HepG2 (cell line): ENCODE measurements at regions not wholly inside any gene's neighbourhood (a gene's known extent, or its start where the extent isn't known, plus 50 kb on each side); places are given as distances from the start of the nearest gene placed in this dataset.

Source experiments
- CEBPZ ChIP-seq: IDR thresholded peaks from 2 replicates; pipeline ENCODE4 v1.6.1; 2012; ENCODE audit warnings: low read length, improper control_type of control experiment
- EEA1 ChIP-seq: sonication (generic); formaldehyde crosslinking; IDR thresholded peaks from 2 replicates; pipeline ENCODE4 v1.5.1; 2020; ENCODE audit warnings: mild to moderate bottlenecking, missing genetic modification reagents, borderline replicate concordance
- GTF2F1 ChIP-seq: fragments of 150-350 bp; IDR thresholded peaks from 2 replicates; pipeline ENCODE4 v1.6.1; 2014; ENCODE audit warnings: low read length
- HNRNPH1 ChIP-seq: fragments of 200-400 bp; formaldehyde crosslinking; optimal IDR thresholded peaks from 2 replicates; pipeline ENCODE3; 2017; ENCODE audit warnings: mild to moderate bottlenecking, low read depth, low read length
- HOMEZ ChIP-seq: IDR thresholded peaks from 2 replicates; pipeline ENCODE4 v1.6.1; 2016; ENCODE audit warnings: low read depth
- IKZF5 ChIP-seq: IDR thresholded peaks from 2 replicates; pipeline ENCODE4 v1.6.1; 2018; ENCODE audit warnings: missing genetic modification reagents, mild to moderate bottlenecking, missing compliant biosample characterization
- MTA3 ChIP-seq: sonication (generic); formaldehyde crosslinking; IDR thresholded peaks from 2 replicates; pipeline ENCODE4 v1.4.0; 2020; ENCODE audit warnings: missing genetic modification reagents
- PAWR ChIP-seq: sonication (generic); formaldehyde crosslinking; IDR thresholded peaks from 2 replicates; pipeline ENCODE4 v1.4.0; 2020; ENCODE audit warnings: missing genetic modification reagents, mild to moderate bottlenecking, borderline replicate concordance
- PHF21A ChIP-seq: sonication (generic); formaldehyde crosslinking; IDR thresholded peaks from 2 replicates; pipeline ENCODE4 v1.5.0; 2020; ENCODE audit warnings: mild to moderate bottlenecking, missing genetic modification reagents
- POLR2G ChIP-seq: fragments of 200-400 bp; formaldehyde crosslinking; IDR thresholded peaks from 2 replicates; pipeline ENCODE4 v1.6.1; 2018; ENCODE audit warnings: mild to moderate bottlenecking, low read depth, low read length, moderate library complexity
- SNAPC2 ChIP-seq: sonication (generic); formaldehyde crosslinking; IDR thresholded peaks from 2 replicates; pipeline ENCODE4 v1.8.1; 2022; ENCODE audit warnings: mild to moderate bottlenecking, missing genetic modification reagents
- SP5 ChIP-seq: IDR thresholded peaks from 2 replicates; pipeline ENCODE4 v1.6.1; 2016; ENCODE audit warnings: low read depth, borderline replicate concordance
- THYN1 ChIP-seq: sonication (generic); formaldehyde crosslinking; IDR thresholded peaks from 2 replicates; pipeline ENCODE4 v1.8.1; 2023; ENCODE audit warnings: low read depth, mild to moderate bottlenecking, moderate library complexity, missing genetic modification reagents, borderline replicate concordance
- ZC3H13 ChIP-seq: sonication (generic); formaldehyde crosslinking; IDR thresholded peaks from 2 replicates; pipeline ENCODE4 v1.8.1; 2023; ENCODE audit warnings: mild to moderate bottlenecking, missing genetic modification reagents, moderate library complexity
- ZNF513 ChIP-seq: sonication (generic); formaldehyde crosslinking; conservative IDR thresholded peaks from 2 replicates; pipeline ENCODE4 v1.5.0; 2020; ENCODE audit warnings: missing genetic modification reagents
- ZNF570 ChIP-seq: sonication (generic); formaldehyde crosslinking; IDR thresholded peaks from 2 replicates; pipeline ENCODE4 v1.4.0; 2020; ENCODE audit warnings: mild to moderate bottlenecking, missing genetic modification reagents, borderline replicate concordance
- ZNF644 ChIP-seq: IDR thresholded peaks from 2 replicates; pipeline ENCODE4 v1.6.1; 2016; ENCODE audit warnings: low read depth
- TF ChIP-seq, protein P1 (sequence below): sonication (generic); formaldehyde crosslinking; IDR thresholded peaks from 2 replicates; pipeline ENCODE4 v1.4.0; 2020; ENCODE audit warnings: missing genetic modification reagents, borderline replicate concordance
- TF ChIP-seq, protein P2 (sequence below): sonication (generic); formaldehyde crosslinking; IDR thresholded peaks from 2 replicates; pipeline ENCODE4 v1.8.0; 2022; ENCODE audit warnings: missing genetic modification reagents, mild to moderate bottlenecking, inconsistent platforms, borderline replicate concordance

GRCh38 chr13:40331802-40332201 lies 334.6 kb downstream of the FOXO1 start (continued):
- TF ChIP-seq, protein P1, sequence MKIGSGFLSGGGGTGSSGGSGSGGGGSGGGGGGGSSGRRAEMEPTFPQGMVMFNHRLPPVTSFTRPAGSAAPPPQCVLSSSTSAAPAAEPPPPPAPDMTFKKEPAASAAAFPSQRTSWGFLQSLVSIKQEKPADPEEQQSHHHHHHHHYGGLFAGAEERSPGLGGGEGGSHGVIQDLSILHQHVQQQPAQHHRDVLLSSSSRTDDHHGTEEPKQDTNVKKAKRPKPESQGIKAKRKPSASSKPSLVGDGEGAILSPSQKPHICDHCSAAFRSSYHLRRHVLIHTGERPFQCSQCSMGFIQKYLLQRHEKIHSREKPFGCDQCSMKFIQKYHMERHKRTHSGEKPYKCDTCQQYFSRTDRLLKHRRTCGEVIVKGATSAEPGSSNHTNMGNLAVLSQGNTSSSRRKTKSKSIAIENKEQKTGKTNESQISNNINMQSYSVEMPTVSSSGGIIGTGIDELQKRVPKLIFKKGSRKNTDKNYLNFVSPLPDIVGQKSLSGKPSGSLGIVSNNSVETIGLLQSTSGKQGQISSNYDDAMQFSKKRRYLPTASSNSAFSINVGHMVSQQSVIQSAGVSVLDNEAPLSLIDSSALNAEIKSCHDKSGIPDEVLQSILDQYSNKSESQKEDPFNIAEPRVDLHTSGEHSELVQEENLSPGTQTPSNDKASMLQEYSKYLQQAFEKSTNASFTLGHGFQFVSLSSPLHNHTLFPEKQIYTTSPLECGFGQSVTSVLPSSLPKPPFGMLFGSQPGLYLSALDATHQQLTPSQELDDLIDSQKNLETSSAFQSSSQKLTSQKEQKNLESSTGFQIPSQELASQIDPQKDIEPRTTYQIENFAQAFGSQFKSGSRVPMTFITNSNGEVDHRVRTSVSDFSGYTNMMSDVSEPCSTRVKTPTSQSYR (CRISPR knock-in tag): peak; percentile 62; the same call in 1 of the 2 replicates
- TF ChIP-seq EEA1 (CRISPR knock-in tag) (no peak), SNAPC2 (no peak), ZNF570 (no peak), HNRNPH1 (no peak), IKZF5 (CRISPR knock-in tag) (peak; percentile 26; the same call in 1 of the 2 replicates), HOMEZ (CRISPR knock-in tag) (peak; percentile 61; the same call in 1 of the 2 replicates), CEBPZ (no peak), POLR2G (no peak), ZNF513 (CRISPR knock-in tag) (no peak), PAWR (CRISPR knock-in tag) (no peak), GTF2F1 (no peak), SP5 (CRISPR knock-in tag) (peak; percentile 47; the same call in 1 of the 2 replicates), THYN1 (CRISPR knock-in tag) (no peak), ZNF644 (CRISPR knock-in tag) (peak; percentile 66; the same call in 1 of the 2 replicates), PHF21A (CRISPR knock-in tag) (peak; percentile 41; the same call in 1 of the 2 replicates), MTA3 (no peak), ZC3H13 (CRISPR knock-in tag) (no peak)
- TF ChIP-seq, protein P2, sequence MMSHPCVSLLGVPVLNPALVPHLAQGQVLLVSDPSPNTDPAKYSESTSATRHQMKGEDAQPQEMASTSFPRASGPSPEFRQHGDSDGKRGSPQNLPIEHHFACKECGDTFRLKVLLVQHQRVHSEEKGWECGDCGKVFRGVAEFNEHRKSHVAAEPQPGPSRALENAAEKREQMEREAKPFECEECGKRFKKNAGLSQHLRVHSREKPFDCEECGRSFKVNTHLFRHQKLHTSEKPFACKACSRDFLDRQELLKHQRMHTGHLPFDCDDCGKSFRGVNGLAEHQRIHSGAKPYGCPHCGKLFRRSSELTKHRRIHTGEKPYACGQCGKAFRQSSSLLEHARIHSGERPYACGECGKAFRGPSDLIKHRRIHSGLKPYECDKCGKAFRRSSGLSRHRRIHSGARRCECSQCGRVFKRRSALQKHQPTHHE: no peak
